COLO668 (cell line): ENCODE measurements at regions not wholly inside any gene's neighbourhood (a gene's known extent, or its start where the extent isn't known, plus 50 kb on each side); places are given as distances from the start of the nearest gene placed in this dataset.

Source experiments
- DNase-seq: peaks from one replicate; lab custom pipeline; 2025; ENCODE audit not compliant: unreplicated experiment; lab: John Stamatoyannopoulos, UW

DNA sequence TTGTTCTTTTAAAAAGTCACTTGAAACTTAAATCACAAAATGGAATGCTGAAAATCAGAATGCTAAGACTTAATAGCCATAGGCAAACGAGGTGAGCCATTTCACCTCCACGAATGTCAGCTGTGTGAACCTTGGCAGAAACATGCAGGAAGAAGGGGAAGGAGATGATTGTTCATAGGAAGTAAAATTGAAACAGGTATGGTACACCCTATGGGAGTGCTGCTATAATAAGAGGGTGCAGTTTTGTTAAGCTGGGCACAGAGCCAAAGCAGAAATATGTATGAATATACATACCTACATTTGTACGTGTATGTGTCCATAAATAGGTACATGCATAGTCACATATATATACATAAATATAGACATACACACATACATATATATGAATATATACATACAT is 51.0 kb upstream of the SPINK5 start:
- DNase-seq = no peak

DNA sequence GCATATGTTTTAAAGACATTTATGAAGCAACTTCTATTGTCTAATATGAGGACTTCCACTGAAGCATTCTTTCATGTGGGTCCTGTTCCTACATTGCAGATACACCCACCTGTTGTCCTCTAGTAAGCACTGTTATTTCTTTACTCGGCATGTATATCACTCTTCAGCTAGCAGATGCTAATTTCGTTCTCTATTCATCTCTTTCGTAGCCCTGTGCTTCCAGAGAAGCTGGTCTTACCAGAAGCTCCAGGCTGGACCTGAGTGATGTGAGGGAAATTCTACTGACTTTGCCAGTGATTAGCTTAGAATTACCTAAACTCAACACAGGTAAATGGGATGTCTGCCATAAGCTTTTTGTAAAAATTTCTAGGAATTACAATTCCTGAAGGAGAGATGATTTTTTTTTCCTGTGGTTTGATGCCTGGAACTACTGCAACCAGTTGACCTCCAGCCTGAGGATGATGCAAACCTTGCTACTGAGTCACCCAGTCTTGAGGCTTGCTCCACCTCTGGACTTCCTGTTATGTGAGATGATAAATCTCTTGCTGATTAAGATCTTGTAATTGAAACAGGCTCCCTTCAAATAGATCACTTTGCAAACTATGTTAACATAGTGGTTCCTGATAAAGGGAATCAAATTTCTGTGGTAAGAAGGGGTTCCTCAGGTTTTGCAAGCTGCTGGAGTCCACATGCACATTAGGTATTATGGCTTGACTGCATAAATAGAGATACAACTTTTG is 52.2 kb upstream of the SPINK5 start:
- no peak for DNase-seq

DNA sequence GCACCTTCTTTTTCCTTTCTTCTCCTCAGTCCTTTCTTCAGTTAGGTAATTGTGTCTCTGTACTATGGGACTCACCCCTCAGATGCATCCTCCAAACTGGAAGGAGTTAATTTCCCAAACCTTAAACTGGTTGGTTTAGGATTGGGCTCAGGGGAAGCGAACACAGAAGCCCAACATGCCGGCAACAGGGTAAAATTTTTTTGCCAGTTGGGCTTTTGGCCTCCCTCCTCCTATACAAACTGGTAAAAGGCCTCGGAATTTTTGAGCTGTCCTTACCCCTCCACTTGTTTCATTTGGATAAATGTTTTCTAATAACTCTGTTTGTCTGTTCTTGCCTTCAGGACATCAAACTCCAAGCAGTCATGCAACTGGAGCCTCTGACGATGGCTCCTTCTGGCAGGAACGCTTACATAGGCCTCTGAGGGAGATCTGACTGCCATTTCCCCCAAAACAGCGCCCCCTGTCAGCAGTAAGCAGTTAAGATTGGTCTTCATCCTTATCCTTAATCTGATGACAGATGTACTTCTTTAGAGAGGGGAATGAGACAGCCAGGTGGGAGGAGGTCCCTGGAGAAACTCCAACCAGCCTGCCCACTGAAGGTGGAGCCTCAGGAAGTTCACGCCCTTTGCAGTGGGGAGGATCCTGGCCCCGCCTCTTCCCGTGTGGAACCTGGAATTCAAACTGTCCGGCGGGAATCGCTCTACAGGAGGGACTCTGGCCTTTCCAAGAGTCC is 57.8 kb upstream of the SPINK5 start:
- DNase-seq = peak; percentile 1

DNA sequence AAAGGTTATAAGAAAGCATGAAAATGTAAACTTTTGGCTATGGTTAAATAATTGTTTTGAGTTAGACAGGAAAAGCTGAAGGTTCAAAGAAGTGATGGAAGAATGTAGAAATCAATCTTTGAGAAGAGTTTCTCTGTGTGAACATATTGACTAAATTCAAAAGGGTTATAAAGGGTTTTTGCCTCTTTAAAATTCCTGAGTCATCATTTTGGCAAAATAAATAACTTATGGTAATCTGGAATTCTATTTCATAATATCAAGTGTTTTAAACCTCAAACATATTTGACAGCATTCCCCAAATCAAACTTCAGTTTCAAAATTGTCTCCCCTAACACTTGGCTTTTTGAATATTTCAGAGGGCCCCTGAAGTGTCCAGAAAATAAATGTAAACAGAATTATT is 60.6 kb upstream of the SPINK5 start:
- no peak for DNase-seq

DNA sequence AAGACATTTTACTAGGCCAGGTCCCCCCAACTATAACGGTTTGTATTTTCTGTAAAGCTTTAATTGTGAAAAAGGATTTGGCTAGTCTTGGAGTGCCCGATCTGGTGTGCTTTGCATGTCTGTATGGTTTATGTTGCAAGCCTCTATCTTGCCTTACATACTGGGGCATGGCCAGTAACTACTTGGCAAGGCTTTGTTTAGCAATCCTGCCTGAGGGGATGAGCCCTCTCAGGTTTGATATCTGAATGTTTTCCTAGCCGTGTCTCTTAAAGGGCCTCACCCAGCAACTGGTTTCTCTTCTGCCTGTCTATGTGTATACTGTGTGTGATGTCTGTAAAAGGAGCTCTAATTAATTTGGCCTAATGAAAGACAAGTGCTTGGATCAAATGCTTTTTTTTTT is 61.3 kb upstream of the SPINK5 start:
- no peak for DNase-seq

DNA sequence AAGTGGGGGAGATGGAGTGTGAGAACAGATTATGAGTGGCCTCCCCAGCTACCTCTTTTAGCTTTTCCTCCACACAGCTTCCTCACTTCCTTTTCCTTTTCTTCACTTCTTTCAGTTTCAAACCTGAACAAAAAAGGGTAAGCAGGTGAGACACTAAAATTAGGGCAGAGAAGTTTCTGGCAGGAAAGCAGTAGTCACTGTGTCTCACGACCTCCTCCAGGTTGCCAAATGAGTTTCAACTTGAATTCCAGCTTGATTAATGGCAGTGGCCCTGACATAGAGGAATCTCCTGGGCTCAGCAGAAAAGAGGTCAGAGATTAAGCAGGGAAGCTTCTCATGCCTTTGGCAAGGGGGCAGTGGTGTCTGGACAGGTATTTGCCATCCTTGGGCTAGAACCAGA is 63.7 kb upstream of the SPINK5 start:
- no peak for DNase-seq

DNA sequence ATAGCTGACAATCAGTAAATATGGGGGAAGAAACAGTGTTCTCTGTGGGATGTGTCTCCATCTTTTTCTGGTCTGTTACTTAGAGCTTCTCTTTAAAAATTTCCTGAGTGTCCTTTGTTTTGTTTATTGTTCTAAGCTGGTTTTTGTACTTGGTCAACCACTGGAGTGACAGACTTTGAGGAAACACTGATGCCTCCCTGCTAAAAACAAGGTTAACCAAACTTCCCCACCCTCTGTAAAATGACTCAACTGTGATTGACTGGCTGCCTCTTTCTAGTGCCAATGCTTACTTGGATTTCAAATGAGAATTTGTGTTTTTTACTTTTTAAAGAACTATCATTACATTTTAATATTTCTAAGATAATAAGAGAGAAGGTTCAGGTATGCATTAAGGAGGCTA is 65.1 kb upstream of the SPINK5 start:
- no peak for DNase-seq

DNA sequence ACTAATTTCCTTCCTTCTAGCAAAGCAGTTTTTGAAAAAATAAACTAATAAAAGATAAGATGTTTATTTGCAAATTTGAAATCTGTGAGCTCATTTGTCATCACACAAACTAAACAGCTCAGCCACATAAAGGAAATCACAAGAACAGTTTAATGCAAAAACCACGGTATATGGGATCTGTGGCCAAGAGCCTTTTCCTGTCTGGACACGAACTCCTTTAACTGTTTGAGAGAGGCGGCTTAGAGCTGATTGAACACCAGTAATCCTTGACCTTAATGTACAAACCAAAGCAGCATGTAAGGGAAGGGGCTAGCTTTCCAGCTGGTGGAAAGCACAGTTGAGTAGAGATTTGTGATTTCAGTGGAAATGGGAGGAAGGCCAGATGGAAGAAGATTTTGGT is 66.3 kb upstream of the SPINK5 start:
- DNase-seq = no peak

DNA sequence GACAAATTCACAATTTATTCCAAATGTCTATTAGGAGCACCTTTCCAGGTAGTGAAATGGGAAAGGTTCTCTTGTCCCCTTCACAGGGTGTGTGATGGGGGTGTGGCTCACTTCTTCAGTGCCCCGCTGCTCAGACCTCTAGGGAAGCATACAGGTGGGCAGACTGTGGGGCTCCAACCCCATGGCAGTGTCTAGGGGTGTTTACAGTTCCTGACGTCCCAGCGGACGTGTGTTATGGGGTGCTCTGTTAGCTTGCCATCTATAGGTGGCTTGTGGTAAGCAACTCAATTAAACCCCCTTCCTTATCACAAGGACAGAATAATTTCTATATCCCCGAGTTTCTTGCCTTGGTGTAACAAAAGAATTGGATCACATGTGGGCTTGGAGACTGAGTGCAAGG is 67.4 kb upstream of the SPINK5 start:
- no peak for DNase-seq

DNA sequence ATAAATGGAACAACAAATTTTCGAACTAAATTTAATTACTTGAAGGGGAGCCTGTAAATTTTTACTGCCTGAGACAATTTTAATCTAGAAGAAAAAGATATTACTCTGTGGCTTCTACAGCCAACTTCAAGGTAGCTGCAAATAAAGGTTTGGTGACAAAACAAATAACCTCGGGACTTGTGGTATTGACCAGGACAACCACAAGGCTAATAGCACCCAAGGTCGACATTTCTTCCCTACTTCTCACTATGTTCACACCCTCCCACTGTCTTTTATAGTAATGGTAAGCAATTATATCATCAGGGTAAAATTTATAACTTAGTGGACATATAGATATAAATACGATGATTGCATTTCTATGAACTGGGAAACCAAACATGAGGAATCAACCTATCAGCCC is 67.9 kb upstream of the SPINK5 start:
- no peak for DNase-seq

DNA sequence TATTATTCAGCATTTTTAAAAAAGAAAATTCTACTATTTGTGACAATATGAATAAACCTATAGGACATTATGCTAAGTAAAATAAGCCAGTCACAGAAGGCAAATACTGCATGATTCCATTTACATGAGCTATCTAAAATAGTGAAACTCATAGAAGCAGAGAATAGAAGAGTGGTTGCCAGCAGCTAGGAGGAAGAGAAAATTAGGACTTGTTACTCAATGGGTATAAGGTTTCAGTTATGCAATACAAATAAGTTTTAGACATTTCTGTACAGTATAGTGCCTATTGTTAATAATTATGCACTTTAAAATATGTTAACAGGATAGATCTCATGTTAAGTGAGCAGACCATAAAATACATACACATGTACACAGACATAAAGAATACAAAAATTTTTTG is 73.8 kb upstream of the SPINK5 start:
- no peak for DNase-seq

DNA sequence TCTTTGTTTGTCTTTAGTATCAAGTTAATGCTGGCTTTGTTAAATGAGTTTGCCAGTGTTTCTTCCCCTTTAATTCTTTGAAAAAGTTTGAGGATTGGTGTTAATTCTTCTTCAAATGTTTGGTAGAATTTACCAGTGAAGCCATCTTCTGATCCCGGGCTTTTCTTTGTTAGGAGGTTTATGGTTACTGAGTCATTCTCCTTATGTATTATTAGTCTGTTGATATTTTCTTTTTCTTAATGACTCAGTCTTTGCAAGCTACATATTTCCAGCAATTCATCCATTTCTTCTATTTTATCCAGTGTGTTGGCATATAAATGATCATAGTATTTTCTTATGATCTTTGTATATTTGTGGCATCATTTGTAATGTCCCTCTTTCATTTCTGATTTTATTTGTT is 74.5 kb upstream of the SPINK5 start:
- no peak for DNase-seq

DNA sequence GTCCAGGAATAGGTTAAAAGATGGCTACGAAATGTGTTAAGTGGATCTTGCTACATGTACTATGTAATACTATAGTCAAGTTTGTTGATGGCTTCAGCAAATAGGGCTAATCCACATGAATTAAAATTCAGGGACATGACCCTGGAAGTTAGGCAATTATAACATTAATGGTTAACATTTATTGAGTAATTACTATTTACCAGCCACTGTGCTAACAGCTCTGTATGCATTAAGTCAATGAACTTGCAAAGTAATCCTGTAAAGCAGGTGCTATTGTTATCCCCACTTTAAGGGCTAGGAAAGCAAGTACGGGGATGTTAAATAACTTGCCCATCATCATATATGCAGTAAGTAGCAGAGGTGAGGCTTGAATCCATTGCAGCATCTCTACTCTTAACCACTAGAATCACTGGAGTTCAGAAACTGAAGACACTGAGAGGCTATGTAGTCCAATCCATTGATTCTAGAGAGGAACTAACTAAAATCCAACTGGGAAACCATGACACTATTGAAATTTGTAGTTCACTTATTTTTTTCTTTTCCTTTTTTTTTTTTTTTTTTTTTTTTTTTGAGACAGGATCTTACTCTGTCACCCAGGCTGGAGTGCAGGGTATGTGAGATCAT is 77.5 kb upstream of the SPINK5 start:
- DNase-seq = no peak

DNA sequence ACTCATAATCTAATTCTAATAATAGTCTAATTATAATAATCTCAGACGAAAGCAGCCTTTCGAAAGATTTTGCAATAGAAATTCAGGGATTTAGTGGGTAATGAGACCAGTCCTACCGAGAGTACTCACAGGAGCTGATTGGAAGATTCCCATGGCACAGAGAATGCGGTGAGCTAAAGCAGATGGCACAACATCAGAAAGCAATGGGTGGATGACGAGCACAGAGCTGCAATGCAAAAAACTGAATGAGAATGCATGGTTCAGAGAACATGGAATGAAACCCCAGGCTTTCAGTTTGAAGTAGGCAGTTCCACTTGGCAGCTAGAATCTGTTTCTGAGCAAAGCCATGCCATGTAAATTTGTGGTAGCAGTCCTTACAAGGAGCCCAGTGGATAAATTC is 78.2 kb upstream of the SPINK5 start:
- no peak for DNase-seq

DNA sequence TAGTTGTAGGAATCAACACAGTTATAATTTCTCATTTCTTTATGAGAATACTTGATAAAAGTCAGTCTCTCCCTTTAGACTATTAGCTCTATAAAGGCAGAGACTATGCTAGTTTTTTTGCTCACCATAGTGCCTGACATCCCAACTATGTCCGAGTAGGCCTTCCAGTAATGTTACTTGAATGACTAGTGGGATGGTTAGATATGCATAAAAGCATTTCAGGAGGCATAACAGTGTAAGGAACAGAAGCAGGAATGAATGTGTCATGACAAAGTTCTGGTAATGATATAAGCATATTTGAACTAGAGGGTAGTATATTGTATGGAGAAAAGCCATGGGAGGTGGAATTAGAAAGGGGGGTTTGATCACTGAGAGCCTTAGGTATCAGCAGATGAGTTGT is 77.4 kb upstream of the C5orf46 start:
- no peak for DNase-seq

DNA sequence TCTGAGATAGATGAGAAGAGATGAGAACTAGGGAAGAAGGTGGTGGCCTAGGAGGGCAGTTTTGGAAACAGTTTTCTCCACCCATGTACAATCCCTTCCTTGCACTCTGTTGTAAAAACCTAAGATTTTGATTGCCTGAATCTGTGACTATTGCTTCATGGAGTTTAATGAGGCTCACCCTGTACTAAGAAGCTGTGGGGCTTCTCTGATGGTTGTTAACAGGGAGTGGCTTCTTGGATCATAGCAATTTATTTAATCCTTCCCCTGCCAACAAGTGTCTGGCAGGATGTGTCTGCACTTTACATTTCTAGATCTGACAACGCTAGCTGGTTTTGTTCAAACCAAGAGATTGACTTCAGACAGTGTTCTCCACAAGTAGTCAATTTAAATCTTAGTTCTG is 74.7 kb upstream of the C5orf46 start:
- DNase-seq = no peak

DNA sequence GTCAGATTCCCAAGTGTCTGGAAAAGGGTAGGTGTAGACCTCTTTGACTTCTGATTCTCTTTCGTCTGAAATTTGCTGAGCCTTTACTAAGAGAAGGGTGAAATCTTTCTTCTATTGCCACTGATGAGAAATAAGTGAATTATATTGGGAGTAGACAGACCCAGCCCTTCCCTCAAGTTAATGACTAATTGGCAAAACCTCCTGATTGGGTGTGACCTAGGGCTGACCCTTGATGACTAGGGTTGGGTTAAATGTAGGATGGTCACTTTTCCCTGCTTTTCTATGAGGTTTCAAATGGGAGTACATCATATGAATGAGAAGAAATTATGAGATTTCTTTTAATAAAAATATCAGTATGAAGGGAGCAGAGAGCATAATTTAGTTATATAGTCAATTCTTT is 73.4 kb upstream of the C5orf46 start:
- DNase-seq = no peak

DNA sequence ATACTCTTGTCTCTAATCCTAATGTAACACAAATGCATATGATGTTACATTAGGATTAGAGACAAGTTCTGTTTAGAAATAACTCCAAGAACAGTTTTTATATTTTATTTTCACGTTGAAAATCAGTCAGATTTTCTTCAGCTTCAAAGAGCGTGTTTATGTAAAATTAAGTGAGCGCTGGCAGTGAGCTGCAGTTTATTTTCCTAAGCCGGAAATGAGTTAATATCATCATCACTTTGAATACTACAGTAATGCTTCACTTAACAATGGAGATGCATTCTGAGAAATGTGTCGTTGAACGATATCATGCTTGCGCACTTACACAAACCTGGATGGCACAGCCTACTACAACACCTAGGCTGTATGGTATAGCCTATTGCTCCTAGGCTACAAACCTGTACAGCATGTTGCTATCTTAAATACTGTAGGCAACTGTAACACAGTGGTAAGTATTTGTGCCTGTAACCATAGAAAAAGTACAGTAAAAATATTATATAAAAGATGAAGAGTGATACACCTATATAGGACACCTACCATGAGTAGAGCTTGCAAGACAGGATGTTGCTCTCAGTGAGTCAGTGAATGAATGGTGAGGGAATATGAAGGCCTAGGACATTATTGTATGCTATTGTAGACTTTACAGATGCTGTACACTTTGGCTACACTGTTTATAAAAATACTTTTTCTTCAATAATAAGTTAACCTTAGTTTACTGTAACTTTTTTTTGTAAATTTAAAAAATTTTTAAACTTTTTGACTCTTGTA is 65.9 kb upstream of the C5orf46 start:
- DNase-seq = no peak

DNA sequence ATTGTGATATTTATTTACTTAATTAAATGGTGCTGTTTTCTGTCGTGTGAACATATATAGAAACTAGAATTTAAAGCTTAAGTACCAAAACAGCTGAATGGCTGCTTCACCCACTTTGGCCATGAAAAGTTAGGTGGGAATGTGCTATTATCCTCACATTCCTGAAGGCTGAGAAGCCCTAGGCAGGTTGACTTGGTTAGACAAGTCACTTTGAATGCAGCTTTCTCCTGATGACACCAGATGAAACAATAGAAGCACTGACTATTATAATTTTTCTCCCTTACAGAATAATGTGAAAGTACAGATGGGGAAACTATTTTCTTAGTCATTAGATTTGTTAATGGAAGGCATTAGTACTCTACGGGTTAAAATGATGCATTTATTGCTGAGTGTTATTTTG is 65.1 kb upstream of the C5orf46 start:
- DNase-seq = no peak

DNA sequence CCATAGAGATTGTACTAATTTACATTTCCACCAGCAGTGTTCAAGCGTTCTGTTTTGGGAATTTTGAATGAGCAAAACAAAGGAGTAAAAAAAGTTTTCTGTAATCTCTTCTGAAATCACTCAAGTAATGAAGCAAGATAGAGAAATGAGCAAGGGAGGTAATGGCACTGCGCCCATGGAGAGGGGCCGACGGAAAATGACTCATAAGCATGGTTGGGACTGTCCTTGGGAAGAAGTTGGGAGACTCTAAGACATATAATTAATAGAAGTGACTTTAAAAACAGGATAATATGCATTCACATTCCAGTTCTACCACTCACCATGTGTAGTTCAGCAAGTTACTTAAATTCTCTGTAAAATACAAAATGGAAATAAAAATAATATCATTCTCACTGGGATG is 62.5 kb upstream of the C5orf46 start:
- DNase-seq = no peak

DNA sequence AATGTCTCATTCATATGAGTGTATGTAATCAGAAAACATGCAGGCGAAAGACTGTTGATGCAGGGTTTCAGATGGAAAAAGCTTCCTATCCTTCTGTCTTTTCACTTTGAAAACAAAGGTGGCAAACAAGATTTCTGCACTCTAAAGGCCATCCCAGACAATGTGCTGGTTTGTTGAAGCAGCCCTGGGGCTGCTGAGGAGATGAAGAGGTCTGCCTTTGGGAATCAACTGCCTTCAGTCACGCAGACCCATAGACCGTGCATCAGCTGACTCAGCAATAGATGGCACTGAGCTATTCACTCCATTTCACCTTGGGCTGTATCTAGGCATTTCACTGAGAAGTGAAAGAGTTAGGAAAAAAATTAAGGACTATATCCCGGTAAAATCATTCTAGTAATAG is 60.5 kb upstream of the C5orf46 start:
- no peak for DNase-seq

DNA sequence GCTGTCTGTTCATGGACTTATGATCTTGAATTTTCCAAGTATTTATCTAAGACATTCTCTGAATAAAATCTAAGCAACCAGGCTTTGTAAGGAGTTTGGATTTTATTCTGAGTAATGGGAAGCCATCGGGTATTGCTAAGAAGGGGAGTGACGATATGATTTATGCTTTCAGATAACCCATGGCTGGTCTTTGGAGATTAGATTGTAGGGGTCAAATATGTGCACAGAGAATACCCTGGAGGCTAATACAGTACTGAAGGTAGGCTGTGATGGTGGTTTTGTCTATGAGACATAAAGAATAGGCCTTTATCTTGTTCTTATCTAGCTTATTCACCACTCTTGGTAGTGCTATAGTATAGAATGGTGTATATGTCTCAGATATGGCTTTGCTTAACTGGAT is 60.0 kb upstream of the C5orf46 start:
- no peak for DNase-seq
